ENCODE measurements at regions not wholly inside any gene's neighbourhood (a gene's known extent, or its start where the extent isn't known, plus 50 kb on each side); places are given as distances from the start of the nearest gene placed in this dataset.

GRCh38 chr6:168196385-168196860 lies 117.4 kb upstream of the FRMD1 start:
- Histone ChIP-seq H3K4me2 (ENCODE audit: insufficient read depth, insufficient read length, low read length) (no peak overlapping the region), H3K4me1 (ENCODE audit: insufficient read depth, low read length) (no peaks in the 10 kb centered on the region), H3K79me1 (ENCODE audit: insufficient read depth, low read depth, low read length, poor library complexity, severe bottlenecking) (no peaks in the 10 kb centered on the region), H3K4ac (ENCODE audit: low read depth, low read length) (no peak overlapping the region), H3K14ac (ENCODE audit: insufficient read depth, low read length) (no peak overlapping the region), H3K56ac (ENCODE audit: insufficient read length, low read depth, low read length) (no peak overlapping the region), H4K5ac (ENCODE audit: insufficient read length, low read depth, low read length) (no peak overlapping the region), H2BK12ac (ENCODE audit: insufficient read length, low read depth, low read length) (no peak overlapping the region), H2BK120ac (ENCODE audit: low read depth, low read length, poor library complexity, severe bottlenecking) (no peak overlapping the region), H4K20me1 (ENCODE audit: control insufficient read depth, insufficient read depth, insufficient read length) (no peaks in the 10 kb centered on the region), H3K9ac (ENCODE audit: extremely low read depth, insufficient read length, low read length) (no peak overlapping the region), H3T11ph (ENCODE audit: low read length) (no peak overlapping the region), H2AK5ac (ENCODE audit: insufficient read length, low read length) (no peak overlapping the region), H3K79me2 (ENCODE audit: insufficient read depth, low read length) (no peaks in the 10 kb centered on the region), H3K18ac (ENCODE audit: insufficient read length, low read depth, low read length) (no peak overlapping the region), H3K27me3 (ENCODE audit: insufficient read depth, low read length) (no peaks in the 10 kb centered on the region), H3K27ac (ENCODE audit: insufficient read length, low read depth, low read length) (no peak overlapping the region), H4K8ac (replicated peaks; ENCODE audit: insufficient read length, low read depth, low read length) (no peak overlapping the region), H2BK15ac (ENCODE audit: low read depth, low read length) (no peak overlapping the region), H3K23me2 (ENCODE audit: insufficient read length, low read depth, low read length, poor library complexity, severe bottlenecking) (peaks cover 2% of the 10 kb centered on the region), H3K23ac (ENCODE audit: insufficient read length, low read depth, low read length) (no peak overlapping the region), H2BK20ac (ENCODE audit: low read depth, low read length, poor library complexity, severe bottlenecking) (no peak overlapping the region), H2AFZ (ENCODE audit: low read length) (no peak overlapping the region), H3K9me3 (ENCODE audit: control insufficient read depth, low read depth, low read length) (no peaks in the 10 kb centered on the region), H2BK5ac (ENCODE audit: insufficient read length, low read length) (no peak overlapping the region), H4K91ac (ENCODE audit: insufficient read length, low read depth, low read length) (no peak overlapping the region)
- H3K27ac Mint-ChIP-seq, result no peak overlapping the region
- no peak overlapping the region; a peak in 1 of 5 replicates for H3K4me3 Mint-ChIP-seq
- H3K9me3 Mint-ChIP-seq, result no peaks in the 10 kb centered on the region
- H3K27me3 Mint-ChIP-seq (ENCODE audit: low read depth), result peaks cover 12% of the 10 kb centered on the region
- H3K36me3 Mint-ChIP-seq (ENCODE audit: insufficient read depth in 1 of 3, low read depth in 3 of 3), result no peaks in the 10 kb centered on the region; a peak in 2 of 7 replicates
- no CpG with 5 or more reads among the region's 14 CpGs for WGBS (ENCODE audit: extremely low coverage, insufficient read length, low lambda C conversion rate)
- TF ChIP-seq, protein P1, sequence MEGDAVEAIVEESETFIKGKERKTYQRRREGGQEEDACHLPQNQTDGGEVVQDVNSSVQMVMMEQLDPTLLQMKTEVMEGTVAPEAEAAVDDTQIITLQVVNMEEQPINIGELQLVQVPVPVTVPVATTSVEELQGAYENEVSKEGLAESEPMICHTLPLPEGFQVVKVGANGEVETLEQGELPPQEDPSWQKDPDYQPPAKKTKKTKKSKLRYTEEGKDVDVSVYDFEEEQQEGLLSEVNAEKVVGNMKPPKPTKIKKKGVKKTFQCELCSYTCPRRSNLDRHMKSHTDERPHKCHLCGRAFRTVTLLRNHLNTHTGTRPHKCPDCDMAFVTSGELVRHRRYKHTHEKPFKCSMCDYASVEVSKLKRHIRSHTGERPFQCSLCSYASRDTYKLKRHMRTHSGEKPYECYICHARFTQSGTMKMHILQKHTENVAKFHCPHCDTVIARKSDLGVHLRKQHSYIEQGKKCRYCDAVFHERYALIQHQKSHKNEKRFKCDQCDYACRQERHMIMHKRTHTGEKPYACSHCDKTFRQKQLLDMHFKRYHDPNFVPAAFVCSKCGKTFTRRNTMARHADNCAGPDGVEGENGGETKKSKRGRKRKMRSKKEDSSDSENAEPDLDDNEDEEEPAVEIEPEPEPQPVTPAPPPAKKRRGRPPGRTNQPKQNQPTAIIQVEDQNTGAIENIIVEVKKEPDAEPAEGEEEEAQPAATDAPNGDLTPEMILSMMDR (conservative IDR thresholded peaks at IDR 0.05), result no peak
- H3K4me1 Mint-ChIP-seq, result peaks cover 17 to 28% of the 10 kb centered on the region in 2 experiments
- DNase-seq, result peak; percentile 18
